ENCODE measurements at regions not wholly inside any gene's neighbourhood (a gene's known extent, or its start where the extent isn't known, plus 50 kb on each side); places are given as distances from the start of the nearest gene placed in this dataset.

DNA sequence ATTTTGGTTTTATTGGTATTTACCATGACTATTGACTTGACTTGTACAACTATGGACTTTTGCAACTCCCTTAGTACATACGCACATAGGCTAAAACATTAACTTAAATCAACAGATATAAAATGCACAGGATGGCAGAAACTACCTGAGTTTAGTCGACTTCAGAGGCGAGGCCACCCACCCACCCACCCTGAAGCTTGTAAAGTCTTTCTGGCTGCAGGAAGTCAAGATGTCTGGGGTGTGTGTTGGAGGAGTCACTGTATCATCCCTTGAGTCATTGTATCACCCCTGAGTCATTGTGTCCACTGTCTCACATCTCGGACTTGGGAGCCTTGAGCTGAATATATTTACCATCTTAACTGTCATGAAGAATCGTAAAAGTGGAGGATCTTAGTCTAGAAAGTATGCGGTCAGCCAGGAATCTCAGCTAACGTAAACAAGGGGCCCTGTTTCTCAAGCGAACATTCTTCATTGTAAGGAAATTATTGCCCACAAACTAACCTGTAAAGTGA is 140.0 kb upstream of the ST6GAL2 start:
- DNase-seq, result no peak

DNA sequence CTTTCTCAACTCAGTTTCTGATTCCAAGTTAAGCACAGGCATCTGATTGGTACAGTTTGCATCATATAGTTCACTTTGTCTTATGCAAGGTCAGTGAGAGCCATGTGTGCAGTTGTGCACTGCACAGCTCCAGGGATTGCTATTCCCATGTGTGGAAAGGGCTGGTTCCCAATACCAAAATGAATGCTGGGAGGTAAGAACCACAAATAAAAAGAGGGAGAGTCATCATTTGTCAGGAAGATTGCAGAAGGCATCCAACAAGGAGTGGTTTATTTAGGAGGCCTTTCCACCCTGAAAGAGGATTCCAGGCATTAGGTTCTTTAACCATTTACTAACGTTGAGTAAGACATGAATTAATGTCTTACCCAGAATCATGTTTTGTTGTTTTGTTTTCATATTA is 141.2 kb upstream of the ST6GAL2 start:
- DNase-seq, result no peak

DNA sequence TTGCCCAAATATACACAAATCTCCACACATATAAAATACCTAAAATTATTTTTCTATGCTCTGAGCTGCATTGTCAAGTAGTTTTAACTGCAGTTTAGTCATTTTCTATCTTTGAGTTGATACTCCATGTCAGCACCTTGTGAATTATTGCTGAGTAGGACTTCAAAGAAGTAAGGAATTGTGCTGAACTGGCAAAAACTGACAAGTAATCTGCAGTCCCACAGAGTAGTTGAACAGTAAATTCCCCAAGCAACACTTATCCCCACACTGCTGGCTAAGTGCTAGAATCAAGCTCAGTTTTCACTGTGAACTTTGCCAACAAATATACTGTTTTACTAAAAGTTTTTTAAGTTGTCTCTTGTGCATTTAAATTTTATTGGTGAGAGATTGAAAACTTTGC is 141.8 kb upstream of the ST6GAL2 start:
- DNase-seq, result no peak

DNA sequence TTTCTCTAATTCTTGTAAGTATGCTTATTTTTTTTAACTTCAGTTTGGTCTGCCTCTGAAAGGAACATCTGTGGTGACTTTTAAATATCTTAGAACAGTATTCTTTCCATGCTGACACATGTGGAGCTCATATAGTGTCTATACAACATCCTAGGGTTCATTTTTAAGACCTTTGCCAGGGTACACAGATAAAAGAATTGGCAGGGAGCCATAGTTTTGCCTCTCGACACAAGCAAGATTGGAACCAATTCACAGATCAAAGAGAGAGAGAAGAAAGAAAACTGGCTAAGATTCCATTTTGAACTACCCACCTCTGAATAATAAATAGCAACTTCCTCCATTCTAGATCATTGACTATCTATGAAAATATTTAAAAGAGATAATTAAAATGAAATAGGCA is 142.7 kb upstream of the ST6GAL2 start:
- no peak for DNase-seq

DNA sequence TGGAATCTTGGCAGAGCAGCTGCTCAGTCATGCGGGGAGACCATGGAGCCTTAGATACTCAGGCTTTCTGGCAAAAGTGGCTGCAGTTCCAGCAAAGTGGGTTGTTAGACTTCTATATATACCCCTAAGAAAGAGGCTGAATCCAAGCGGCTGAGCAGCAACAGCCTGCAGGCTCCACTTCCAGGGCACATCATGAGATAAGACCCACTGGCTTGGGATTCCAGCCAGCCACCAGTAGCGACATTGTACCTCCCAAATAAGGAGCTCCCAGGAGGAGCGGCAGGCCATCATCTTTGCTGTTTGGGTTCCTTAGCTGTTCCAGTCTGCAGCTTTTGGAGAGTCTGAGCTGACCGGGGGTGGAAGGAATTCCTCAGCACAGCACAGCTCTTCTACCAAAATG is 150.3 kb upstream of the ST6GAL2 start:
- DNase-seq, result no peak

GRCh38 chr2:107062173-107062572 is 176.2 kb upstream of the ST6GAL2 start:
- no peak for DNase-seq

GRCh38 chr2:107062599-107063220 is 176.7 kb upstream of the ST6GAL2 start:
- no peak for DNase-seq

- no peak for DNase-seq
Measured at GRCh38 chr2:107063228-107063627, 177.3 kb upstream of the ST6GAL2 start.

- DNase-seq, result no peak
Measured at GRCh38 chr2:107064750-107065149, 178.8 kb upstream of the ST6GAL2 start.

DNA sequence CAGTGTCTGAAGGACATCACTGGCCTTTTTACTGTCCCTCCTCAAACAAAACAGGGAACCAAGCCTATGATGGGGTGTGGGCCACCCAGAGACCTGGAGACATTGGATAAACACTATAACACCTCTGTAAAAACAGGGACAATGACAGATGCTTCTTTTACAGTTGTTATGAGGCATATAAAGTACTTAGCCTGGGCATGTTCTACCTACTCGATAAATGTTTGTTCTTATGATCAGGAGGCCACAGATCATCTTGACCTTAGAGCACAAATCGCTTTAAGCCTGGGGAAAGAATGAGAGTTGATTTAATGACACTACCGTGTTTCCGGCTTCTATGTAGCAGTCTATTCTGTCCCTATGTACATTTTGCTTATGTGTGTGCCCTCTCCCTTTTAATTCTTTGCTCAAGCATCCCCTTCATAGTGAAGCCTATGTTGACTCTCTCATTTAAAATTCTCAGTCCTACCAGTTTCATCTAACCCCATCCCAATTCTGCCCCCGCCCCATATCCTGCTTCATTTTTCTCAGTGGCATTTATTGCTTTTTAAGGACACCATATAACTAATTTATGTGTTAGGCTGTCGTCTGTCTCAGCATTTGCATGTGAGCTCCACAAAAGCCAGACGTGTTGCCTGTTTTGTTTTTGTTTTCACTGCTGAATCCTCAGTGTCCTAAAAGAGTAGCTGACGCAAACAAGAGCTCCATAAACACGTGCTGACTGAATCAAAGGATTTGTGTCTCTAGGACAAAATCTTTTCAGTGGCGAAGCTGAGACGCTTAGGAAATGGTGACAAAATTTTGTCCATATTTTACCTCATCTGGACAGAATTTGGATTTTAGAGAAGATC is 182.3 kb upstream of the ST6GAL2 start:
- no peak for DNase-seq

GRCh38 chr2:107069890-107070289 is 183.9 kb upstream of the ST6GAL2 start:
- DNase-seq, result no peak

DNA sequence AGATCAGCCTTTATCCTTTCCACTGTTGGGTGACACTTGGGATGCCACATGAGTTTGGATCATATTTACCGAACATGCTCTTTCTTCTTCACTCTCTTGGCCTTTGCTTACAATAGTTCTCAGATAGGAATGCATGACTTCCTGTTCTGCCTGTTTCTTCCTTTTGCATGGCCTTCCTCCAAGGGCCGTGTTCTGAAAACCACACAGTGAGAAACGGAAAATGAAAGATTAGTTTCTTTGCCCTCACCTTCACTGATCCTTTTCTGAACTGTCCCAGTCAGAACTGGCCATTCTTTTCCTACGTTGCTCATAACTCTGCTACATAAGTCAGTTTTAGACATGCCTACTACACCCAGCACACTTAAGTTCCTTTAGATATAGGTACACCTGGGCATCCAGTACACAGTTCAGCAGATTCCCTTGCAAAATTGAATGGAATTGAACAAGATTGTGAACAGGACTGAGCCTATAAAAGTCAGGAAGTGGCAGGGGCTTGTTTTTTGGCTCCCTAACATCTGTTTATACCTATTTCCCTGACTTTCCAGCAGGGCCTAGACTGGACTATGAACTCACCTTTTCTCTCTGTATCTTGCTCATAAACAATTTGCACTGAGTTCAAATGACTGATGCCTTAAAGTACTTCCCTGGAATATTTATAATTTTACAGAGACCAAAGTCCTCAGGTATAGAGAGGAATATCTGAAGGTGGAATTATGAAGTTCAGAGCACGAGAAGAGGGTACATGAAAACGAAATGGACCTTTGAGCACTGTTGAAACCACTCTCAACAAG is 186.4 kb upstream of the ST6GAL2 start:
- DNase-seq, result no peak

- DNase-seq, result no peak
Measured at GRCh38 chr2:107078584-107078983, 192.6 kb upstream of the ST6GAL2 start.

GRCh38 chr2:107086497-107086896 is 200.5 kb upstream of the ST6GAL2 start:
- DNase-seq, result no peak

- no peak for DNase-seq
Measured at GRCh38 chr2:107088156-107088555, 202.2 kb upstream of the ST6GAL2 start.

- no peak for DNase-seq
Measured at GRCh38 chr2:107091163-107091864, 205.3 kb upstream of the ST6GAL2 start.

DNA sequence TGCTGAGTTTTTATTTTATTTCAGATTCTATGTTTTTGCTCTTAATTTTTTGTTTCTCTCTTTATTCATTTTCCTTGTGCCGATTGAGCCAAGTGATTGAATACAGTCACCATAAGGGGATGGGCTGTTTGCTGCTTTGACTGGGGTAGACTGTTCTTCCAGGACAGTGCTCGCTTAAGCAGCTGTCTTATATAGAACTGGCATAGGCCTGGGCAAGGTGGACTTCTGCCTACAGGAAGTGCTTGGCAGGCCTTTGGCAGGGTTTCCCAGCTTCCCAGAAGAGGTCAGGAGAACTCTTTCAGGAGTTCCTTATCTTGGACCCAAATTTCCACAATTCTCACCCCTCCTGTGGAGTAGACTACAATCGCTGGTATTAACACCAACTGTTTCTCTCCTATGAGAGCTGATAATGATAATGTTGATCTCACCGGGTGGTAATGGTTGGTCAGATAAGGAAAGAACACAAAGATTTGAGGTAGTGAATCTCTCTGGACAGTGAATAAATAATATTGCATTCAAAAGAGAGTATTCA is 207.5 kb upstream of the ST6GAL2 start:
- DNase-seq, result no peak

- DNase-seq, result no peak
Measured at GRCh38 chr2:107094450-107094986, 208.6 kb upstream of the ST6GAL2 start.

DNA sequence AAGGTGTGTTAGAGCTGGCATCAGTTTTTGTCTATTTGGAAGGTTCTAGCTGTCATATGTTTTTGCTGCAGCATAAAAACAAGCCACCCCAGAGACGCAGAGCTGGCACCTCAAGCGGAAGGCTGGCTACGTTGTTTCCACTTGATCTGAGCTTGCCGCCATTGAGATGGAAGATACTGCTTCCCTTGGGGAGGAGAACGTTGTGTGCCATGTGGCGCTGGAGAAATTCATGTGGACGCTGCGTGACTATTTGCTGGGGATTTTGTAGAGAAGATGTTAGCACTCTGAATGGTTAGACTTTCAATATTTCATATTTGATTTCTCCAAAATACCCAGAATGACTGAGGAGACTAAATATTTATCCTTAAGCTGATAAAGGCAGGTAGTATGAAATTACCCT is 216.2 kb upstream of the ST6GAL2 start:
- DNase-seq, result no peak

DNA sequence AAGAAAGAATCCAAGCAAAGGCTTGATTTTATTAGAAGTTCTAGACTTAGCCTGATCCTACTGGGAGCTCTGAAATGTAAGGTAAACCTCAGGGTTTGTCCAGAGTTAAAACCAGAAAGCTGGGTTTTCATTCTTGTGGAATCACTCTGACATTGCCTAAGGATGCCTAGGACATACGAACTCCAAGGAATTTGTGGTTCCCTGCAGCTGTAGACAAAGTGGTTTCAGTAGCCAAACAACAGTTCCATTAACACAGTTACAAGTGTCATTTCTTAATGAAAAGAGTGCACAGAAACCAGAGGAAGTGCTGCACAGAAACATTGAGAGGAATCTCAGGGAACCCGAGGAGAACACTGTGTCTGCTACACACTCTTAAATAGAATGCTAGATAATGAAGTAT is 221.4 kb upstream of the ST6GAL2 start:
- no peak for DNase-seq

DNA sequence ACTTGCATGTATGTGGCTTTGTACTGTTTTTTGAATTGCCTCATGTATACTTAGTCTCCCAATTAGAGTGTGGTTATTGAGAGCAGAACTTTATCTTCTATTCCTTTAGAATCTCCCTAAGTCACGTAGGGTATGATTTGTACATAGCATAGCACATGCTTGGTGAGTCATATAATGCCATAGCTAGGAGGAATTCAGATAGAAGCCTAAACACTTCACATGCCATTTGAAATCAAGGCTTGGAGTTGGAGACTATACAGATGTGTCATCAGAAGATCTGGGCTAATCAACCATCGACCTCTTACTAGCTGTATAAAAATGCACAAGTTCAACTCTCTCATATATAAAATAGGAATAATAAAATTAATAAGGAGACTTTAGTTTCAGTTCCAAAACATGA is 222.6 kb upstream of the ST6GAL2 start:
- DNase-seq, result no peak

DNA sequence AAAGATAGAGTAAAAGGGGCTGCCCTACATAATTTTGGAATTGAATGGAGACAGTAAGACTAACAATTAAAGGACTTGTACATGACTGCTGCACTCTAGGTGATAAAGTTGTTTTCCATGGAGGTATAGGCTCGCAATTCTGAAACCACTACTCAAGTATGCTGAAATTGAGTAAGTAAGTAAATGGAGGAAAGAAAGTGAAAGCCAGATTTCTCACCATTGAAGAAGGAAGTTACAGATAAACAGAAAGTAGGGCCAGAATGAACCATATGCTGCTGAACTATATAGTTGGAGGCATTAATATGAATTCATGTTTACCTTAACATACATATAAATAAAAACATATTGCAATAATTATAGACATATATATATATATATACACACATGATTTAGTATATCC is 225.7 kb upstream of the ST6GAL2 start:
- no peak for DNase-seq
